GM21367 (cell line): ENCODE measurements at regions not wholly inside any gene's neighbourhood (a gene's known extent, or its start where the extent isn't known, plus 50 kb on each side); places are given as distances from the start of the nearest gene placed in this dataset.

ENCODE experiments used
- ATAC-seq: cut with Tn5 transposase; IDR thresholded peaks from one replicate; pipeline ENCODE4 v1.9.1; 2021; ENCODE audit not compliant: unreplicated experiment

GRCh38 chr3:153714588-153715290 is 406.5 kb upstream of the ARHGEF26 start:
- ATAC-seq, result no peak

- no peak for ATAC-seq
Measured at GRCh38 chr3:153722157-153722556, 399.0 kb upstream of the ARHGEF26 start.

- ATAC-seq, result no peak
Measured at GRCh38 chr3:153731071-153731470, 390.1 kb upstream of the ARHGEF26 start.

GRCh38 chr3:153734777-153735551 is 386.2 kb upstream of the ARHGEF26 start:
- ATAC-seq, result no peak

- no peak for ATAC-seq
Measured at GRCh38 chr3:153740109-153740508, 381.1 kb upstream of the ARHGEF26 start.

- no peak for ATAC-seq
Measured at GRCh38 chr3:153744889-153745288, 376.3 kb upstream of the ARHGEF26 start.

- no peak for ATAC-seq
Measured at GRCh38 chr3:153746211-153746610, 375.0 kb upstream of the ARHGEF26 start.

- ATAC-seq, result no peak
Measured at GRCh38 chr3:153749070-153749610, 372.1 kb upstream of the ARHGEF26 start.

- ATAC-seq, result no peak
Measured at GRCh38 chr3:153752405-153753027, 368.7 kb upstream of the ARHGEF26 start.

- ATAC-seq, result no peak
Measured at GRCh38 chr3:153753035-153753434, 368.2 kb upstream of the ARHGEF26 start.

- no peak for ATAC-seq
Measured at GRCh38 chr3:153756816-153757215, 364.4 kb upstream of the ARHGEF26 start.

- no peak for ATAC-seq
Measured at GRCh38 chr3:153757839-153758238, 363.4 kb upstream of the ARHGEF26 start.

GRCh38 chr3:153760948-153761347 is 360.2 kb upstream of the ARHGEF26 start:
- ATAC-seq, result no peak

- ATAC-seq, result no peak
Measured at GRCh38 chr3:153762411-153763235, 358.6 kb upstream of the ARHGEF26 start.

- no peak for ATAC-seq
Measured at GRCh38 chr3:153767601-153768560, 353.3 kb upstream of the ARHGEF26 start.

GRCh38 chr3:153768561-153769469 is 352.4 kb upstream of the ARHGEF26 start:
- ATAC-seq, result peak; percentile 98

- ATAC-seq, result no peak
Measured at GRCh38 chr3:153783106-153783505, 338.1 kb upstream of the ARHGEF26 start.

GRCh38 chr3:153783741-153784480 is 337.3 kb upstream of the ARHGEF26 start:
- ATAC-seq, result no peak
